ENCODE measurements at regions not wholly inside any gene's neighbourhood (a gene's known extent, or its start where the extent isn't known, plus 50 kb on each side); places are given as distances from the start of the nearest gene placed in this dataset.

- DNase-seq (ENCODE audit: low read depth in 2 of 2): no peak
These were observed 183.9 kb upstream of the MCHR2 start for GRCh38 chr6:100177956-100178355.

- DNase-seq (ENCODE audit: low read depth in 2 of 2): no peak
These were observed 183.1 kb upstream of the MCHR2 start for GRCh38 chr6:100176951-100177710.

- no peak for DNase-seq (ENCODE audit: low read depth in 2 of 2)
These were observed 182.4 kb upstream of the MCHR2 start for GRCh38 chr6:100176311-100176950.

GRCh38 chr6:100175814-100176310 lies 181.8 kb upstream of the MCHR2 start:
- DNase-seq (ENCODE audit: low read depth in 2 of 2): no peak

GRCh38 chr6:100173211-100173610 lies 179.2 kb upstream of the MCHR2 start:
- no peak for DNase-seq (ENCODE audit: low read depth in 2 of 2)

GRCh38 chr6:100172322-100172713 lies 178.3 kb upstream of the MCHR2 start:
- DNase-seq (ENCODE audit: low read depth in 2 of 2): no peak

GRCh38 chr6:100171533-100172321 lies 177.7 kb upstream of the MCHR2 start:
- DNase-seq (ENCODE audit: low read depth in 2 of 2): no peak

GRCh38 chr6:100168148-100168547 lies 174.1 kb upstream of the MCHR2 start:
- DNase-seq (ENCODE audit: low read depth in 2 of 2): no peak

- DNase-seq (ENCODE audit: low read depth in 2 of 2): no peak
These were observed 173.6 kb upstream of the MCHR2 start for GRCh38 chr6:100167585-100167984.

GRCh38 chr6:100166956-100167355 lies 172.9 kb upstream of the MCHR2 start:
- no peak for DNase-seq (ENCODE audit: low read depth in 2 of 2)

GRCh38 chr6:100165442-100165841 lies 171.4 kb upstream of the MCHR2 start:
- no peak for DNase-seq (ENCODE audit: low read depth in 2 of 2)

GRCh38 chr6:100163035-100163434 lies 169.0 kb upstream of the MCHR2 start:
- DNase-seq (ENCODE audit: low read depth in 2 of 2): no peak

GRCh38 chr6:100161782-100162365 lies 167.9 kb upstream of the MCHR2 start:
- no peak for DNase-seq (ENCODE audit: low read depth in 2 of 2)

- no peak for DNase-seq (ENCODE audit: low read depth in 2 of 2)
These were observed 166.9 kb upstream of the MCHR2 start for GRCh38 chr6:100160930-100161329.

GRCh38 chr6:100155141-100155540 lies 161.1 kb upstream of the MCHR2 start:
- DNase-seq (ENCODE audit: low read depth in 2 of 2): no peak

- DNase-seq (ENCODE audit: low read depth in 2 of 2): no peak
These were observed 159.7 kb upstream of the MCHR2 start for GRCh38 chr6:100153636-100154275.

- no peak for DNase-seq (ENCODE audit: low read depth in 2 of 2)
These were observed 158.2 kb upstream of the MCHR2 start for GRCh38 chr6:100152201-100152600.

GRCh38 chr6:100144991-100145390 lies 151.0 kb upstream of the MCHR2 start:
- no peak for DNase-seq (ENCODE audit: low read depth in 2 of 2)

GRCh38 chr6:100138346-100139022 lies 144.5 kb upstream of the MCHR2 start:
- DNase-seq (ENCODE audit: low read depth in 2 of 2): no peak

- no peak for DNase-seq (ENCODE audit: low read depth in 2 of 2)
These were observed 143.7 kb upstream of the MCHR2 start for GRCh38 chr6:100137759-100138158.

- no peak for DNase-seq (ENCODE audit: low read depth in 2 of 2)
These were observed 142.6 kb upstream of the MCHR2 start for GRCh38 chr6:100136590-100136989.

Measured in stimulated activated CD8-positive, alpha-beta memory T cell treated with anti-CD3 and anti-CD28 coated beads, Interleukin-2, amount 100 ng/mL, for 1 hour (primary cell).